Trophoblast cell (in vitro differentiated cells and primary cell): ENCODE measurements at regions not wholly inside any gene's neighbourhood (a gene's known extent, or its start where the extent isn't known, plus 50 kb on each side); places are given as distances from the start of the nearest gene placed in this dataset.

Experiments used
- DNase-seq, 2 donors: peaks; one replicate each; pipeline ENCODE4 v3.0.0-alpha.2; 2016
- H2AFZ ChIP-seq: 2 replicates; pipeline ENCODE4 v1.6.1; 2013; ENCODE audit warnings: low read length, moderate library complexity, mild to moderate bottlenecking; ENCODE audit not compliant: insufficient read depth, poor library complexity
- H2AK5ac ChIP-seq: 2 replicates; pipeline ENCODE4 v1.6.1; 2013; ENCODE audit warnings: mild to moderate bottlenecking, low read length
- H2BK120ac ChIP-seq: 2 replicates; pipeline ENCODE4 v1.6.1; 2013; ENCODE audit warnings: low read length, mild to moderate bottlenecking, moderate library complexity; ENCODE audit not compliant: insufficient read depth, poor library complexity
- H2BK12ac ChIP-seq: 2 replicates; pipeline ENCODE4 v1.6.1; 2013; ENCODE audit warnings: mild to moderate bottlenecking, low read length, moderate library complexity
- H2BK5ac ChIP-seq: 2 replicates; pipeline ENCODE4 v1.6.1; 2013; ENCODE audit warnings: low read length, low read depth, moderate library complexity, mild to moderate bottlenecking; ENCODE audit not compliant: poor library complexity
- H3K14ac ChIP-seq: 2 replicates; pipeline ENCODE4 v1.6.1; 2013; ENCODE audit warnings: mild to moderate bottlenecking, low read length
- H3K18ac ChIP-seq: 2 replicates; pipeline ENCODE4 v1.6.1; 2013; ENCODE audit warnings: mild to moderate bottlenecking, low read length
- H3K23ac ChIP-seq: 2 replicates; pipeline ENCODE4 v1.6.1; 2013; ENCODE audit warnings: low read length
- H3K27ac ChIP-seq: 2 replicates; pipeline ENCODE4 v1.5.1; 2013; ENCODE audit warnings: low read depth, mild to moderate bottlenecking, inconsistent platforms, low read length, moderate library complexity
- H3K27me3 ChIP-seq: 2 replicates; pipeline ENCODE4 v1.6.1; 2013; ENCODE audit warnings: inconsistent platforms, mild to moderate bottlenecking, low read length, moderate library complexity; ENCODE audit not compliant: insufficient read depth
- H3K36me3 ChIP-seq, 2 experiments: 1 replicate in 1 of 2; 2 replicates in 1 of 2; pipeline ENCODE4 v1.6.1; 2013; ENCODE audit warnings: low read length in 2 of 2, mild to moderate bottlenecking in 2 of 2, moderate library complexity in 1 of 2; ENCODE audit not compliant: insufficient read depth in 2 of 2, control insufficient read depth in 1 of 2
- H3K4ac ChIP-seq: 2 replicates; pipeline ENCODE4 v1.6.1; 2013; ENCODE audit warnings: low read depth, mild to moderate bottlenecking, low read length, moderate library complexity
- H3K4me1 ChIP-seq, 2 experiments: 1 replicate in 1 of 2; 2 replicates in 1 of 2; pipeline ENCODE4 v1.6.1; 2013; ENCODE audit warnings: low read length in 2 of 2, mild to moderate bottlenecking in 2 of 2, moderate library complexity in 1 of 2; ENCODE audit not compliant: insufficient read depth in 2 of 2, control insufficient read depth in 1 of 2
- H3K4me2 ChIP-seq: 2 replicates; pipeline ENCODE4 v1.6.1; 2013; ENCODE audit warnings: inconsistent platforms, mild to moderate bottlenecking, low read length, moderate library complexity
- H3K4me3 ChIP-seq: 2 replicates; pipeline ENCODE4 v1.5.1; 2013; ENCODE audit warnings: mild to moderate bottlenecking, low read depth, low read length, inconsistent platforms
- H3K79me1 ChIP-seq: one replicate; pipeline ENCODE4 v1.6.1; 2013; ENCODE audit warnings: low read length
- H3K79me2 ChIP-seq: 2 replicates; pipeline ENCODE4 v1.6.1; 2013; ENCODE audit warnings: low read length, mild to moderate bottlenecking; ENCODE audit not compliant: control insufficient read depth, insufficient read depth, poor library complexity
- H3K9ac ChIP-seq: 2 replicates; pipeline ENCODE4 v1.6.1; 2013; ENCODE audit warnings: mild to moderate bottlenecking, low read length
- H3K9me3 ChIP-seq: 2 replicates; pipeline ENCODE4 v1.6.1; 2013; ENCODE audit warnings: low read depth, mild to moderate bottlenecking, control low read depth, inconsistent platforms, low read length; ENCODE audit not compliant: insufficient read depth
- H4K12ac ChIP-seq: 2 replicates; pipeline ENCODE4 v1.6.1; 2013; ENCODE audit warnings: low read depth, mild to moderate bottlenecking, low read length, moderate library complexity
- H4K8ac ChIP-seq: 2 replicates; pipeline ENCODE4 v1.6.1; 2013; ENCODE audit warnings: low read depth, mild to moderate bottlenecking, low read length, moderate library complexity
- H4K91ac ChIP-seq: one replicate; pipeline ENCODE4 v1.6.1; 2013; ENCODE audit warnings: low read depth, mild to moderate bottlenecking, low read length, moderate library complexity
- WGBS: extraction: QIAGEN DNeasy Blood & Tissue Kit; methylation state at CpG from one replicate; pipeline ENCODE4 v1.1.7; 2013; ENCODE audit warnings: missing lambda C conversion rate; ENCODE audit not compliant: insufficient read length, insufficient coverage; ENCODE audit errors: extremely low coverage; 5-methylcytosine and 5-hydroxymethylcytosine counted together

GRCh38 chr11:25659706-25660105 lies 672.2 kb upstream of the ANO3 start:
- no peak overlapping the region for H2AFZ ChIP-seq
- H3K4me1 ChIP-seq: no peaks in the 10 kb centered on the region
- H4K12ac ChIP-seq: no peak overlapping the region
- H3K23ac ChIP-seq: no peak overlapping the region
- no peak overlapping the region for H2BK12ac ChIP-seq
- no peaks in the 10 kb centered on the region for H3K36me3 ChIP-seq
- H3K27me3 ChIP-seq: no peaks in the 10 kb centered on the region
- no peak overlapping the region for H4K91ac ChIP-seq
- no peak overlapping the region for H3K4me2 ChIP-seq
- no peak overlapping the region for H2BK120ac ChIP-seq
- WGBS: no CpG with 5 or more reads among the region's 3 CpGs
- H2AK5ac ChIP-seq: no peak overlapping the region
- no peak overlapping the region for H2BK5ac ChIP-seq
- no peaks in the 10 kb centered on the region for H3K79me2 ChIP-seq
- H3K9ac ChIP-seq: no peak overlapping the region
- H3K79me1 ChIP-seq: no peaks in the 10 kb centered on the region
- H3K9me3 ChIP-seq: no peaks in the 10 kb centered on the region
- no peak overlapping the region for H3K14ac ChIP-seq
- no peak overlapping the region for H3K18ac ChIP-seq
- no peak for DNase-seq
- no peak overlapping the region for H3K4me3 ChIP-seq
- no peak overlapping the region for H3K4ac ChIP-seq
- H3K27ac ChIP-seq: no peak overlapping the region
- H4K8ac ChIP-seq: no peak overlapping the region

GRCh38 chr11:25667871-25668270 lies 664.1 kb upstream of the ANO3 start:
- H2BK5ac ChIP-seq: no peak overlapping the region
- no CpG with 5 or more reads among the region's 1 CpG for WGBS
- no peaks in the 10 kb centered on the region for H3K79me1 ChIP-seq

GRCh38 chr11:25691959-25692358 lies 640.0 kb upstream of the ANO3 start:
- Histone ChIP-seq H4K12ac (no peak overlapping the region), H4K8ac (no peak overlapping the region), H3K27ac (no peak overlapping the region), H2AFZ (no peak overlapping the region), H3K9me3 (no peaks in the 10 kb centered on the region), H3K4me1 (no peaks in the 10 kb centered on the region), H4K91ac (no peak overlapping the region), H2AK5ac (no peak overlapping the region), H2BK120ac (no peak overlapping the region), H2BK5ac (no peak overlapping the region), H3K23ac (no peak overlapping the region), H3K9ac (no peak overlapping the region), H3K27me3 (no peaks in the 10 kb centered on the region), H3K4me2 (no peak overlapping the region), H3K18ac (no peak overlapping the region), H2BK12ac (no peak overlapping the region), H3K14ac (no peak overlapping the region), H3K79me1 (no peaks in the 10 kb centered on the region), H3K36me3 (no peaks in the 10 kb centered on the region), H3K79me2 (no peaks in the 10 kb centered on the region), H3K4me3 (no peak overlapping the region), H3K4ac (no peak overlapping the region)
- DNase-seq: no peak
- no CpG with 5 or more reads among the region's 8 CpGs for WGBS

More at GRCh38 chr11:25667871-25668270, 664.1 kb upstream of the ANO3 start:
- H4K8ac ChIP-seq: no peak overlapping the region
- no peak overlapping the region for H3K27ac ChIP-seq
- H2BK12ac ChIP-seq: no peak overlapping the region
- H3K9me3 ChIP-seq: no peaks in the 10 kb centered on the region
- H3K18ac ChIP-seq: no peak overlapping the region
- no peak overlapping the region for H3K4me3 ChIP-seq
- no peak overlapping the region for H3K4ac ChIP-seq
- H3K36me3 ChIP-seq: no peaks in the 10 kb centered on the region
- no peak overlapping the region for H2BK120ac ChIP-seq
- H3K4me1 ChIP-seq: no peaks in the 10 kb centered on the region
- H3K79me2 ChIP-seq: no peaks in the 10 kb centered on the region
- no peak overlapping the region for H4K91ac ChIP-seq
- H4K12ac ChIP-seq: no peak overlapping the region
- H3K4me2 ChIP-seq: no peak overlapping the region
- H2AK5ac ChIP-seq: no peak overlapping the region
- H3K9ac ChIP-seq: no peak overlapping the region
- H3K27me3 ChIP-seq: no peaks in the 10 kb centered on the region
- DNase-seq: no peak
- H2AFZ ChIP-seq: no peak overlapping the region
- H3K23ac ChIP-seq: no peak overlapping the region
- no peak overlapping the region for H3K14ac ChIP-seq

- H2AK5ac ChIP-seq: no peak overlapping the region
- no peak overlapping the region for H3K23ac ChIP-seq
- H2AFZ ChIP-seq: no peak overlapping the region
- H2BK5ac ChIP-seq: no peak overlapping the region
- H3K79me2 ChIP-seq: no peaks in the 10 kb centered on the region
- no peak overlapping the region for H3K27ac ChIP-seq
- no peak overlapping the region for H2BK120ac ChIP-seq
- no peaks in the 10 kb centered on the region for H3K79me1 ChIP-seq
- no CpG with 5 or more reads among the region's 1 CpG for WGBS
- H4K12ac ChIP-seq: no peak overlapping the region
- no peak overlapping the region for H3K4ac ChIP-seq
- no peak overlapping the region for H4K91ac ChIP-seq
- no peaks in the 10 kb centered on the region for H3K4me1 ChIP-seq
- no peaks in the 10 kb centered on the region for H3K9me3 ChIP-seq
- no peak for DNase-seq
- no peak overlapping the region for H4K8ac ChIP-seq
- no peak overlapping the region for H3K18ac ChIP-seq
- H3K4me3 ChIP-seq: no peak overlapping the region
- H3K27me3 ChIP-seq: no peaks in the 10 kb centered on the region
- H3K9ac ChIP-seq: no peak overlapping the region
- H3K36me3 ChIP-seq: no peaks in the 10 kb centered on the region
- no peak overlapping the region for H3K14ac ChIP-seq
- H3K4me2 ChIP-seq: no peak overlapping the region
- H2BK12ac ChIP-seq: no peak overlapping the region
Observed at GRCh38 chr11:25702417-25702816, 629.5 kb upstream of the ANO3 start.
